ENCODE measurements at regions not wholly inside any gene's neighbourhood (a gene's known extent, or its start where the extent isn't known, plus 50 kb on each side); places are given as distances from the start of the nearest gene placed in this dataset.

GRCh38 chr4:178387756-178388155, 945.5 kb upstream of the AGA start:
- in situ Hi-C loops (cut with HindIII; ENCODE audit: low sequenced_read_pairs): no loop called here
- TF ChIP-seq CTCF (IDR thresholded peaks at IDR 0.05; ENCODE audit: low read depth, low read length): no peak
- DNase-seq (ENCODE audit: low read depth, low spot score): no peak

GRCh38 chr4:178395798-178396197, 953.6 kb upstream of the AGA start:
- DNase-seq (ENCODE audit: low read depth, low spot score): no peak
- in situ Hi-C loops (cut with HindIII; ENCODE audit: low sequenced_read_pairs): no loop called here
- H3K4me3 ChIP-seq (ENCODE audit: low read depth, low read length): no peak overlapping the region
- no peak for TF ChIP-seq CTCF (IDR thresholded peaks at IDR 0.05; ENCODE audit: low read depth, low read length)

More at GRCh38 chr4:178387756-178388155, 945.5 kb upstream of the AGA start:
- H3K4me3 ChIP-seq (ENCODE audit: low read depth, low read length): no peak overlapping the region

GRCh38 chr4:178412455-178412854, 970.2 kb upstream of the AGA start:
- DNase-seq (ENCODE audit: low read depth, low spot score): no peak
- TF ChIP-seq CTCF (IDR thresholded peaks at IDR 0.05; ENCODE audit: low read depth, low read length): no peak
- no peak overlapping the region for H3K4me3 ChIP-seq (ENCODE audit: low read depth, low read length)
- in situ Hi-C loops (cut with HindIII; ENCODE audit: low sequenced_read_pairs): no loop called here

- H3K4me3 ChIP-seq (ENCODE audit: low read depth, low read length): no peak overlapping the region
- no peak for DNase-seq (ENCODE audit: low read depth, low spot score)
- in situ Hi-C loops (cut with HindIII; ENCODE audit: low sequenced_read_pairs): no loop called here
- TF ChIP-seq CTCF (IDR thresholded peaks at IDR 0.05; ENCODE audit: low read depth, low read length): no peak
Observed at GRCh38 chr4:178414042-178414441, 971.8 kb upstream of the AGA start.

GRCh38 chr4:178414881-178415446, 972.7 kb upstream of the AGA start:
- no peak for DNase-seq (ENCODE audit: low read depth, low spot score)
- in situ Hi-C loops (cut with HindIII; ENCODE audit: low sequenced_read_pairs): no loop called here
- H3K4me3 ChIP-seq (ENCODE audit: low read depth, low read length): no peak overlapping the region
- TF ChIP-seq CTCF (IDR thresholded peaks at IDR 0.05; ENCODE audit: low read depth, low read length): no peak

GRCh38 chr4:178415925-178416324, 973.7 kb upstream of the AGA start:
- DNase-seq (ENCODE audit: low read depth, low spot score): no peak
- no peak overlapping the region for H3K4me3 ChIP-seq (ENCODE audit: low read depth, low read length)
- in situ Hi-C loops (cut with HindIII; ENCODE audit: low sequenced_read_pairs): no loop called here
- TF ChIP-seq CTCF (IDR thresholded peaks at IDR 0.05; ENCODE audit: low read depth, low read length): no peak

GRCh38 chr4:178423366-178423765, 981.1 kb upstream of the AGA start:
- in situ Hi-C loops (cut with HindIII; ENCODE audit: low sequenced_read_pairs): no loop called here
- H3K4me3 ChIP-seq (ENCODE audit: low read depth, low read length): no peak overlapping the region
- DNase-seq (ENCODE audit: low read depth, low spot score): no peak
- no peak for TF ChIP-seq CTCF (IDR thresholded peaks at IDR 0.05; ENCODE audit: low read depth, low read length)

All from astrocyte of the spinal cord (primary cell).